HL-60 (cell line): ENCODE measurements at regions not wholly inside any gene's neighbourhood (a gene's known extent, or its start where the extent isn't known, plus 50 kb on each side); places are given as distances from the start of the nearest gene placed in this dataset.

Experiments used
- DNase-seq, 2 experiments: peaks; one replicate each; pipeline ENCODE4 v3.0.0-alpha.2; 2010 to 2020; ENCODE audit warnings: low read depth in 1 of 2, low spot score in 1 of 2
- H3K27ac ChIP-seq: fragments of 250-450 bp; sonication (Bioruptor Pico); replicated peaks from 2 replicates; pipeline ENCODE4 v1.5.1; 2020; ENCODE audit warnings: mild to moderate bottlenecking, moderate library complexity
- H3K27me3 ChIP-seq: fragments of 250-450 bp; sonication (Bioruptor Pico); 2 replicates; pipeline ENCODE4 v1.5.1; 2021; ENCODE audit warnings: mild to moderate bottlenecking, moderate library complexity; ENCODE audit not compliant: insufficient read depth, poor library complexity, severe bottlenecking
- H3K4me3 ChIP-seq: replicated peaks from 2 replicates; pipeline ENCODE4 v1.5.1; 2011; ENCODE audit warnings: mild to moderate bottlenecking, control low read depth, low read length; ENCODE audit not compliant: insufficient read depth
- CTCF ChIP-seq: IDR thresholded peaks from one replicate; pipeline ENCODE4 v1.5.1; 2011; ENCODE audit warnings: low read length, control low read depth, inconsistent platforms; ENCODE audit not compliant: insufficient read depth
- GABPA ChIP-seq: IDR thresholded peaks from 2 replicates; pipeline ENCODE4 v1.6.1; 2012; ENCODE audit warnings: low read depth
- POLR2AphosphoS5 ChIP-seq: IDR thresholded peaks from 2 replicates; pipeline ENCODE4 v1.6.1; 2012; ENCODE audit warnings: low read depth
- REST ChIP-seq: IDR thresholded peaks from 2 replicates; pipeline ENCODE4 v1.6.1; 2012; ENCODE audit warnings: low read depth; ENCODE audit not compliant: insufficient replicate concordance
- SPI1 ChIP-seq: IDR thresholded peaks from 2 replicates; pipeline ENCODE4 v1.6.1; 2012; ENCODE audit warnings: low read depth, mild to moderate bottlenecking, borderline replicate concordance

- Histone ChIP-seq H3K4me3 (no peak overlapping the region), H3K27ac (no peak overlapping the region), H3K27me3 (no peaks in the 10 kb centered on the region)
- TF ChIP-seq CTCF, result no peak
- TF ChIP-seq SPI1, result no peak
- TF ChIP-seq REST, result no peak
- no peak for TF ChIP-seq POLR2AphosphoS5
- no peak for TF ChIP-seq GABPA
- no peak for DNase-seq
These were observed 134.9 kb downstream of the CCT6B start for GRCh38 chr17:34826332-34826731.

GRCh38 chr17:34825884-34826283, 135.4 kb downstream of the CCT6B start:
- Histone ChIP-seq H3K4me3 (no peak overlapping the region), H3K27me3 (no peaks in the 10 kb centered on the region), H3K27ac (no peak overlapping the region)
- no peak for DNase-seq
- TF ChIP-seq SPI1, result no peak
- no peak for TF ChIP-seq GABPA
- no peak for TF ChIP-seq CTCF

GRCh38 chr17:34825102-34825501, 136.2 kb downstream of the CCT6B start:
- no peak for DNase-seq
- no peaks in the 10 kb centered on the region for H3K27me3 ChIP-seq
- TF ChIP-seq SPI1 (no peak), GABPA (no peak), CTCF (no peak), REST (no peak), POLR2AphosphoS5 (no peak)
- H3K4me3 ChIP-seq, result no peak overlapping the region
- no peak overlapping the region for H3K27ac ChIP-seq

- no peak overlapping the region for H3K27ac ChIP-seq
- no peak for DNase-seq
- H3K4me3 ChIP-seq, result no peak overlapping the region
- no peaks in the 10 kb centered on the region for H3K27me3 ChIP-seq
- TF ChIP-seq SPI1 (no peak), CTCF (no peak)
These were observed 138.2 kb downstream of the CCT6B start for GRCh38 chr17:34823023-34823422.
